Left ventricle myocardium inferior (tissue), 1 donor: ENCODE measurements at regions not wholly inside any gene's neighbourhood (a gene's known extent, or its start where the extent isn't known, plus 50 kb on each side); places are given as distances from the start of the nearest gene placed in this dataset.

Experiments used
- DNase-seq: peaks from one replicate; pipeline ENCODE4 v3.0.0-alpha.2; 2020
- H3K27ac ChIP-seq: fragments of 200-600 bp; replicated peaks from 2 replicates; pipeline ENCODE4 v1.8.0; 2021
- H3K27me3 ChIP-seq: fragments of 200-600 bp; 2 replicates; pipeline ENCODE4 v1.8.0; 2021; ENCODE audit warnings: low read depth
- H3K36me3 ChIP-seq: fragments of 200-600 bp; 2 replicates; pipeline ENCODE4 v1.8.0; 2021
- H3K4me1 ChIP-seq: fragments of 200-600 bp; 2 replicates; pipeline ENCODE4 v1.8.0; 2021
- H3K4me3 ChIP-seq: fragments of 200-600 bp; 2 replicates; pipeline ENCODE4 v1.8.0; 2021; ENCODE audit warnings: mild to moderate bottlenecking, moderate library complexity
- H3K9me3 ChIP-seq: fragments of 200-600 bp; replicated peaks from 2 replicates; pipeline ENCODE4 v1.8.0; 2021
- CTCF ChIP-seq: fragments of 200-600 bp; IDR thresholded peaks from 2 replicates; pipeline ENCODE4 v1.8.0; 2021; ENCODE audit warnings: antibody characterized with exemption, mild to moderate bottlenecking, borderline replicate concordance
- intact Hi-C: fragments of 100-400 bp; cut with micrococcal nuclease; formaldehyde crosslinking; loops from one replicate; pipeline ENCODE4 v1.11.0; 2022
- donor health status: DM: no; HTN: yes; CAD: no; lungs with severe emphysema.

DNA sequence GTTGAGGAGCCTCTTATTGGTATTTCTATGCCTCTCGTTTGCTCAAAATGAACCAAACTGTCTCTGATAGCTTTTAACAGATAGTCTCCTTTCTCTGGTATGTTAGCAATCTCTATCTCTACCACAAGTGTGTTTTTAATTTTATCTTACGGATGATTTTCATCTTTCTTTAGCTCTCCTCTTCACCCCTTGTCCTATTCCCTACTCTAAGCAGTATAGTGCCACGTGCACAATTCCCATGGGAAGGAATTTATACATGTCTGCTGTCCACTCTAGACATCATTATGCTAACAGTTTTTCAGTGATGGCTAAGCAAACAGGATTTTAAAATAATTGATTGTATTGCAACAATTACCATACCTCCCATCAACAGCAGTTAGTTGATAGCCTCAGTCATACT lies 177.3 kb downstream of the CYB561 start:
- H3K4me1 ChIP-seq: peaks cover 3% of the 10 kb centered on the region
- H3K27ac ChIP-seq: no peak overlapping the region
- H3K36me3 ChIP-seq: peaks cover 3% of the 10 kb centered on the region
- DNase-seq: no peak
- no peak for TF ChIP-seq CTCF
- intact Hi-C loops: no loop called here
- peaks cover 6% of the 10 kb centered on the region for H3K9me3 ChIP-seq
- H3K4me3 ChIP-seq: no peak overlapping the region
- no peaks in the 10 kb centered on the region for H3K27me3 ChIP-seq

DNA sequence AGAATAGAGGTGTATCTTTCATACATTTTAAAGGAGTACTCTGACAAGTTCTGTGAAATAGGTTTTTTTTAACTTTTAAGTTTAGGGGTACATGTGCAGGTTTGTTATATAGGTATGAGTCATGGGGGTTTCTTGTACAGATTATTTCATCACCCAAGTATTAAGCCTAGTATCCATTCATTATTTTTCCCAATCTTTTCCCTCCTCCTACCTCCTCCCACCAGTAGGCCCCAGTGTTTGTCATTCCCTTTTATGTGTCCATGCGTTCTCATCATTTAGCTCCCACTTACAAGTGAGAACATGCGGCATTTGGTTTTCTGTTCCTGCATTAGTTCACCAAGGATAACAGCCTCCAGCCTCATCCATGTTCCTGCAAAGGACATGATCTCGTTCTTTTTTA lies 175.5 kb downstream of the CYB561 start:
- intact Hi-C loops: no loop called here
- no peak for TF ChIP-seq CTCF
- no peak for DNase-seq
- Histone ChIP-seq H3K4me3 (no peak overlapping the region), H3K9me3 (peaks cover 6% of the 10 kb centered on the region), H3K27ac (no peak overlapping the region), H3K27me3 (no peaks in the 10 kb centered on the region), H3K36me3 (peaks cover 3% of the 10 kb centered on the region), H3K4me1 (peaks cover 11% of the 10 kb centered on the region)

- peak; percentile 42 for DNase-seq
- Histone ChIP-seq H3K4me3 (no peak overlapping the region), H3K9me3 (peaks cover 6% of the 10 kb centered on the region), H3K36me3 (no peaks in the 10 kb centered on the region), H3K27ac (peak overlapping the region; percentile 57), H3K4me1 (peaks cover 11% of the 10 kb centered on the region), H3K27me3 (no peaks in the 10 kb centered on the region)
- TF ChIP-seq CTCF: no peak
- intact Hi-C loops: no loop called here
Measured at GRCh38 chr17:63274146-63274545, 172.0 kb downstream of the CYB561 start.

- H3K36me3 ChIP-seq: no peaks in the 10 kb centered on the region
- DNase-seq: no peak
- H3K27ac ChIP-seq: peak overlapping the region; percentile 47
- no peaks in the 10 kb centered on the region for H3K27me3 ChIP-seq
- H3K4me1 ChIP-seq: peaks cover 11% of the 10 kb centered on the region
- no peak for TF ChIP-seq CTCF
- peaks cover 6% of the 10 kb centered on the region for H3K9me3 ChIP-seq
- H3K4me3 ChIP-seq: no peak overlapping the region
- intact Hi-C loops: no loop called here
Measured at GRCh38 chr17:63275318-63275970, 170.7 kb downstream of the CYB561 start.

DNA sequence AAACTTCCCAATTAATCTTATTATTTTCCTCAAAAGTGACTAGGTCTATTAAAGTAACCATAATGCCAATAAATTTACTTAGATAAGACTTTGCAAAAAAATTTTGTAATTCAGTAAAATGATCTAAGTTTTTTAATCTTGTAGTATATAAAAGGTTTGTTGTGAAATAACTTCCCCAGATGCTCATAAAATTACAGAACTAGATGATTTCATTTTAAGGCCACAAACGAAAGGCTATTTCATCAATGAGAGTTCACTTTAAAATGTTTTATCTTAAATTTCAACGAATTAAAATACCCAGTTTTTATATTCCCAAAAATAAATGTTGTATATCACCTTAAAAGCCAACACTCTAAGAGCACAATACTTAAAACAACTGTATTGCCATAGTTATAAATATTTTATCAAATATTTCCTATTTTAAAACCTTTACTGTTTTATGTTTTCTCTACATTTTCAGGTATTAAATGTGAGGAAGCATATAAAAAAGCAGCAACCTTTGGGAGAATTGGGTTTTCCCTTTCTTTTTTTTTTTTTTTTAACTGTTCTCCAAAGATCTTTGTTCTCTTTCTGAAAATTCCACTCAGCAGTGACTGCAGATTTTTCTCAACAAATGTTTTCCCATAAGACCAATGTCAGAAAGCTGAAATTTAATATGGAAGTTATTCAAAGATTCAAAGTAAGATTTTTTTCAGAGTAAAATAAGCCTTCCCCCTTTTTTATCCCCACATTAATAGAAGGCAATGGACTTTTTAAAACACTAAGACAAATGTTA lies 169.9 kb downstream of the CYB561 start:
- intact Hi-C loops: no loop called here
- TF ChIP-seq CTCF: no peak
- no peak for DNase-seq
- no peak overlapping the region for H3K4me3 ChIP-seq
- H3K36me3 ChIP-seq: no peaks in the 10 kb centered on the region
- H3K4me1 ChIP-seq: peaks cover 11% of the 10 kb centered on the region
- peak overlapping the region; percentile 47 for H3K27ac ChIP-seq
- H3K27me3 ChIP-seq: no peaks in the 10 kb centered on the region
- H3K9me3 ChIP-seq: peaks cover 6% of the 10 kb centered on the region
